ENCODE measurements at regions not wholly inside any gene's neighbourhood (a gene's known extent, or its start where the extent isn't known, plus 50 kb on each side); places are given as distances from the start of the nearest gene placed in this dataset.

GRCh38 chr4:152158225-152158624 lies 377.7 kb downstream of the FBXW7 start:
- Mint-ChIP-seq H3K36me3 (ENCODE audit: insufficient read depth in 1 of 3, low read depth in 3 of 3) (no peaks in the 10 kb centered on the region), H3K4me3 (no peak overlapping the region), H3K4me1 (peaks cover 4 to 11% of the 10 kb centered on the region in 2 experiments; a peak in 3 of 4 replicates), H3K27me3 (ENCODE audit: low read depth) (peaks cover 2% of the 10 kb centered on the region), H3K9me3 (no peaks in the 10 kb centered on the region; a peak in 1 of 5 replicates), H3K27ac (no peak overlapping the region)
- Histone ChIP-seq H4K8ac (replicated peaks; ENCODE audit: insufficient read length, low read depth, low read length) (no peak overlapping the region), H3K23ac (ENCODE audit: insufficient read length, low read depth, low read length) (no peak overlapping the region), H3K56ac (ENCODE audit: insufficient read length, low read depth, low read length) (no peak overlapping the region), H4K20me1 (ENCODE audit: control insufficient read depth, insufficient read depth, insufficient read length) (no peaks in the 10 kb centered on the region), H2AFZ (ENCODE audit: low read length) (no peak overlapping the region), H2BK15ac (ENCODE audit: low read depth, low read length) (no peak overlapping the region), H4K5ac (ENCODE audit: insufficient read length, low read depth, low read length) (no peak overlapping the region), H3K9ac (ENCODE audit: extremely low read depth, insufficient read length, low read length) (no peak overlapping the region), H3T11ph (ENCODE audit: low read length) (no peak overlapping the region), H3K23me2 (ENCODE audit: insufficient read length, low read depth, low read length, poor library complexity, severe bottlenecking) (no peaks in the 10 kb centered on the region), H4K91ac (ENCODE audit: insufficient read length, low read depth, low read length) (no peak overlapping the region), H3K14ac (ENCODE audit: insufficient read depth, low read length) (no peak overlapping the region), H2AK5ac (ENCODE audit: insufficient read length, low read length) (no peak overlapping the region), H3K79me2 (ENCODE audit: insufficient read depth, low read length) (no peaks in the 10 kb centered on the region), H3K4ac (ENCODE audit: low read depth, low read length) (no peak overlapping the region), H3K79me1 (ENCODE audit: insufficient read depth, low read depth, low read length, poor library complexity, severe bottlenecking) (no peaks in the 10 kb centered on the region), H3K4me2 (ENCODE audit: insufficient read depth, insufficient read length, low read length) (no peak overlapping the region), H3K9me3 (ENCODE audit: control insufficient read depth, low read depth, low read length) (no peaks in the 10 kb centered on the region), H2BK120ac (ENCODE audit: low read depth, low read length, poor library complexity, severe bottlenecking) (no peak overlapping the region), H3K27me3 (ENCODE audit: insufficient read depth, low read length) (no peaks in the 10 kb centered on the region), H2BK12ac (ENCODE audit: insufficient read length, low read depth, low read length) (no peak overlapping the region), H2BK20ac (ENCODE audit: low read depth, low read length, poor library complexity, severe bottlenecking) (no peak overlapping the region), H3K27ac (ENCODE audit: insufficient read length, low read depth, low read length) (no peak overlapping the region), H3K18ac (ENCODE audit: insufficient read length, low read depth, low read length) (no peak overlapping the region), H3K4me1 (ENCODE audit: insufficient read depth, low read length) (no peaks in the 10 kb centered on the region), H2BK5ac (ENCODE audit: insufficient read length, low read length) (no peak overlapping the region)
- WGBS (ENCODE audit: extremely low coverage, insufficient read length, low lambda C conversion rate) = no CpG with 5 or more reads among the region's 2 CpGs
- TF ChIP-seq, protein P1, sequence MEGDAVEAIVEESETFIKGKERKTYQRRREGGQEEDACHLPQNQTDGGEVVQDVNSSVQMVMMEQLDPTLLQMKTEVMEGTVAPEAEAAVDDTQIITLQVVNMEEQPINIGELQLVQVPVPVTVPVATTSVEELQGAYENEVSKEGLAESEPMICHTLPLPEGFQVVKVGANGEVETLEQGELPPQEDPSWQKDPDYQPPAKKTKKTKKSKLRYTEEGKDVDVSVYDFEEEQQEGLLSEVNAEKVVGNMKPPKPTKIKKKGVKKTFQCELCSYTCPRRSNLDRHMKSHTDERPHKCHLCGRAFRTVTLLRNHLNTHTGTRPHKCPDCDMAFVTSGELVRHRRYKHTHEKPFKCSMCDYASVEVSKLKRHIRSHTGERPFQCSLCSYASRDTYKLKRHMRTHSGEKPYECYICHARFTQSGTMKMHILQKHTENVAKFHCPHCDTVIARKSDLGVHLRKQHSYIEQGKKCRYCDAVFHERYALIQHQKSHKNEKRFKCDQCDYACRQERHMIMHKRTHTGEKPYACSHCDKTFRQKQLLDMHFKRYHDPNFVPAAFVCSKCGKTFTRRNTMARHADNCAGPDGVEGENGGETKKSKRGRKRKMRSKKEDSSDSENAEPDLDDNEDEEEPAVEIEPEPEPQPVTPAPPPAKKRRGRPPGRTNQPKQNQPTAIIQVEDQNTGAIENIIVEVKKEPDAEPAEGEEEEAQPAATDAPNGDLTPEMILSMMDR (conservative IDR thresholded peaks at IDR 0.05) = no peak
- DNase-seq = no peak
